ENCODE measurements at regions not wholly inside any gene's neighbourhood (a gene's known extent, or its start where the extent isn't known, plus 50 kb on each side); places are given as distances from the start of the nearest gene placed in this dataset.

DNA sequence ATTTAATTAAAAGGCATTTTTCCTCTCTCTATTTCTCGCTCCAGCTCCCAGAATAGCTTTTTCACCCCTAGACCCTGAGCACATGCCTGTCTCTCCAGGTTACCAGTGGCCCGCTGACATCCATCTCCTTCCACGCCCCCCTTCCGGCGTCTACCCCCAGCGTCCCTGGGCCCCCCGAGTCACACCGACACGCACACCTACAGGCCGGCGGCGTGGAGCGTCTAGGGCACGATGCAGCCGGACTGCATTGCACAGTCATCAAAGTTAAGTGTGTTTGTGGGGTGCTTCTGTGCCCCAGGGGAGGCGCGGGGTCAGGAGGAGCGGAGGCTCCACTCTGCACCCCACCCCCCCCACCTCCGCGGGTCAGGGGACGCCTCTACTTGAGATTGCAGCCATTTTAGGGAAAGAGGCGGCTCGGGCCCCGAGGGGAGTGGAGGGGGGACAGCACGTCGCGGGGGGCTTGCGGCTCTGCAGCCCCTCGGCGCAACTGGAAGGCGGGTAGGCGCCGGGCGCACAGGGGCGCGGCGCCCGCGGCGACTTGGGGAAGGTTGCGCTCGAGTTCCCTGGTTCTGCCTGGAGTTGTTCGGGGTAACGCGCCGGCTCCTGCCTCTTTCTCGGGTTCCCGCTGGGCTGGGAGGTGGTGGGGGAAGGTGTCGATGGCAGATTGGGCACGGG is 112.7 kb downstream of the DHX15 start:
- H3K9me3 ChIP-seq (ENCODE audit: control insufficient read depth in 4 of 4, low read length in 3 of 4) = no peaks in the 10 kb centered on the region
- no peak for DNase-seq (ENCODE audit: low spot score)
- no peaks in the 10 kb centered on the region for H3K36me3 ChIP-seq (ENCODE audit: control insufficient read depth in 4 of 4, insufficient read depth in 3 of 4, low read depth in 1 of 4, low read length in 3 of 4)
- WGBS = 3% methylated on average over 50 of the region's 50 CpGs
- TF ChIP-seq HNF4G (IDR thresholded peaks at IDR 0.05) (no peak), REST (IDR thresholded peaks at IDR 0.05) (no peak), SP1 (IDR thresholded peaks at IDR 0.05) (no peak), RAD21 (IDR thresholded peaks at IDR 0.05) (no peak), YY1 (IDR thresholded peaks at IDR 0.05) (no peak), FOXA2 (IDR thresholded peaks at IDR 0.05) (no peak), TAF1 (conservative IDR thresholded peaks at IDR 0.05) (no peak), JUND (IDR thresholded peaks at IDR 0.05) (no peak), EGR1 (IDR thresholded peaks at IDR 0.05; ENCODE audit: low read depth in 2 of 2) (no peak), NR2F2 (IDR thresholded peaks at IDR 0.05) (no peak), GABPA (IDR thresholded peaks at IDR 0.05 in 1 of 2, conservative IDR thresholded peaks at IDR 0.05 in 1 of 2) (no peak), RXRA (IDR thresholded peaks at IDR 0.05) (no peak), CTCF (IDR thresholded peaks at IDR 0.05; ENCODE audit: low read depth, low read length, missing input control) (no peak)
- TF ChIP-seq, protein P1, sequence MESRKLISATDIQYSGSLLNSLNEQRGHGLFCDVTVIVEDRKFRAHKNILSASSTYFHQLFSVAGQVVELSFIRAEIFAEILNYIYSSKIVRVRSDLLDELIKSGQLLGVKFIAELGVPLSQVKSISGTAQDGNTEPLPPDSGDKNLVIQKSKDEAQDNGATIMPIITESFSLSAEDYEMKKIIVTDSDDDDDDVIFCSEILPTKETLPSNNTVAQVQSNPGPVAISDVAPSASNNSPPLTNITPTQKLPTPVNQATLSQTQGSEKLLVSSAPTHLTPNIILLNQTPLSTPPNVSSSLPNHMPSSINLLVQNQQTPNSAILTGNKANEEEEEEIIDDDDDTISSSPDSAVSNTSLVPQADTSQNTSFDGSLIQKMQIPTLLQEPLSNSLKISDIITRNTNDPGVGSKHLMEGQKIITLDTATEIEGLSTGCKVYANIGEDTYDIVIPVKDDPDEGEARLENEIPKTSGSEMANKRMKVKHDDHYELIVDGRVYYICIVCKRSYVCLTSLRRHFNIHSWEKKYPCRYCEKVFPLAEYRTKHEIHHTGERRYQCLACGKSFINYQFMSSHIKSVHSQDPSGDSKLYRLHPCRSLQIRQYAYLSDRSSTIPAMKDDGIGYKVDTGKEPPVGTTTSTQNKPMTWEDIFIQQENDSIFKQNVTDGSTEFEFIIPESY (IDR thresholded peaks at IDR 0.05) = no peak
- TF ChIP-seq, protein P2, sequence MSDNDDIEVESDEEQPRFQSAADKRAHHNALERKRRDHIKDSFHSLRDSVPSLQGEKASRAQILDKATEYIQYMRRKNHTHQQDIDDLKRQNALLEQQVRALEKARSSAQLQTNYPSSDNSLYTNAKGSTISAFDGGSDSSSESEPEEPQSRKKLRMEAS (IDR thresholded peaks at IDR 0.05) = no peak
- H3K27ac ChIP-seq (ENCODE audit: low read depth in 1 of 2, low read length in 2 of 2) = peak overlapping the region in 1 of 2 donors; percentile 8
- H3K4me1 ChIP-seq (ENCODE audit: control insufficient read depth in 4 of 4, insufficient read depth in 4 of 4, low read length in 3 of 4) = peaks cover 17 to 38% (median 31%) of the 10 kb centered on the region in 4 donors
- no peak overlapping the region for H3K9ac ChIP-seq (ENCODE audit: low read depth in 1 of 2, low read length in 2 of 2)
- H3K4me3 ChIP-seq (ENCODE audit: low read depth in 1 of 3, low read length in 3 of 3) = peak overlapping the region in 2 of 3 donors; percentile 9 to 55
- peaks cover 0 to 3% (median 0%) of the 10 kb centered on the region in 4 donors for H3K27me3 ChIP-seq (ENCODE audit: control insufficient read depth in 4 of 4, insufficient read depth in 4 of 4, low read length in 3 of 4)
